BLaER1 treated with 17β-estradiol and CSF1 and Interleukin-3, amounts not matched to agents 10 nM and 100 nM (cell line): ENCODE measurements at regions not wholly inside any gene's neighbourhood (a gene's known extent, or its start where the extent isn't known, plus 50 kb on each side); places are given as distances from the start of the nearest gene placed in this dataset.

ENCODE experiments used
- H3K27ac ChIP-seq, 11 experiments: shearing (Covaris generic); formaldehyde crosslinking; 2 replicates each; pipeline ENCODE4 v1.8.1; 2022
- H3K27me3 ChIP-seq, 11 experiments: shearing (Covaris generic); formaldehyde crosslinking; 2 replicates each; pipeline ENCODE4 v1.8.1; 2022
- H3K36me3 ChIP-seq, 11 experiments: shearing (Covaris generic); formaldehyde crosslinking; 2 replicates each; pipeline ENCODE4 v1.8.1; 2022
- H3K4me1 ChIP-seq, 10 experiments: shearing (Covaris generic); formaldehyde crosslinking; 2 replicates each; pipeline ENCODE4 v1.8.1; 2022
- H3K4me2 ChIP-seq, 11 experiments: shearing (Covaris generic); formaldehyde crosslinking; 2 replicates each; pipeline ENCODE4 v1.8.1; 2022
- H3K4me3 ChIP-seq, 10 experiments: shearing (Covaris generic); formaldehyde crosslinking; 2 replicates each; pipeline ENCODE4 v1.8.1; 2022
- H3K9ac ChIP-seq, 11 experiments: shearing (Covaris generic); formaldehyde crosslinking; 2 replicates each; pipeline ENCODE4 v1.8.1; 2022
- H3K9me3 ChIP-seq, 11 experiments: shearing (Covaris generic); formaldehyde crosslinking; replicated peaks in 1 of 11; 2 replicates each; pipeline ENCODE4 v1.8.1; 2022
- H4K20me1 ChIP-seq, 11 experiments: shearing (Covaris generic); formaldehyde crosslinking; 2 replicates each; pipeline ENCODE4 v1.8.1; 2022
- Cebpa-rat ChIP-seq, 11 experiments: shearing (Covaris generic); IDR thresholded peaks; 2 replicates each; pipeline ENCODE4 v1.8.1; 2022

- Histone ChIP-seq H3K36me3 (no peaks in the 10 kb centered on the region), H3K9ac (no peak overlapping the region), H3K4me3 (no peak overlapping the region), H4K20me1 (no peaks in the 10 kb centered on the region), H3K27ac (no peak overlapping the region), H3K9me3 (no peaks in the 10 kb centered on the region), H3K27me3 (no peaks in the 10 kb centered on the region), H3K4me2 (no peak overlapping the region), H3K4me1 (peaks cover 0 to 14% (median 0%) of the 10 kb centered on the region in 10 experiments; a peak in 3 of 20 replicates)
- TF ChIP-seq Cebpa-rat (IDR thresholded peaks at IDR 0.05): no peak
Observed at GRCh38 chr10:4434516-4435071, 391.4 kb upstream of the AKR1E2 start.

GRCh38 chr10:4434105-4434504, 391.9 kb upstream of the AKR1E2 start:
- H4K20me1 ChIP-seq: no peaks in the 10 kb centered on the region
- no peaks in the 10 kb centered on the region for H3K36me3 ChIP-seq
- H3K9me3 ChIP-seq: no peaks in the 10 kb centered on the region
- H3K4me3 ChIP-seq: no peak overlapping the region
- no peak overlapping the region for H3K27ac ChIP-seq
- no peak overlapping the region for H3K9ac ChIP-seq
- no peak for TF ChIP-seq Cebpa-rat (IDR thresholded peaks at IDR 0.05)
- peaks cover 0 to 14% (median 0%) of the 10 kb centered on the region in 10 experiments; a peak in 3 of 20 replicates for H3K4me1 ChIP-seq
- no peaks in the 10 kb centered on the region for H3K27me3 ChIP-seq
- H3K4me2 ChIP-seq: no peak overlapping the region

DNA sequence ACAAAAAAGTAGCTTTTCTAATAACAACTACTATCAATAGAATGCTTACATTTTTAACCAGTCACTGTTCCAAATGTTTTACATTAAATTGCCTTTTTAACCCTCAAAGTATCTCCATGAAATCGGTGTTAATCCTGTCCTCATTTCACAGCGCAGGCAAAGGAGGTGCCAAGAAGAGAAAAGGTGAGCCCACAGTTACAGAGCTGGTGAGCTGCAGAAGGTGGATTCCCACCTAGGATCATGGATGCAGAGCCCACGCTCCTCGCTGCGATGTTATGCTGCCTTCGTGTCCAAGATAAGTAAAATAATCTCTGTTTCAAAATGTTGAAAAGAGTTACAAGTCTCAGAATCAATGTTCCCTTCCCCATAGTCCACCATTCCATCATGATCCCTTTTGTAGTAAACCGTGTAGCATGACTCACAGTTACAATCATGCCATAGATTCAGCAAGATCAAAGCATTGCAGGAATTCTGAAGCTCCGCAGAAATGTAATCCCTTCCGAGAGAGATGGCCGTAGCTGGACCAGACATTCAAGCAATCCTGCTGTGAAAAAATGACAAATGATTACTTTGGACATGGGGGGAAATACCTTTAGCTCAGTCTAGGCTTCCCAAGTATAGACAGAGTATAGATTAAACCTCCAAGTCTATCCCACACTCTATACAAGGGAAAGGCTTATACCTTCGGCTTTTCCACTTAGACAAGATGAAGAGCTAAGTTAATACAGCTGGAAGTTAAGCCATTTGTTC, 394.7 kb upstream of the AKR1E2 start:
- Histone ChIP-seq H3K27ac (no peak overlapping the region), H3K4me2 (no peak overlapping the region), H4K20me1 (no peaks in the 10 kb centered on the region), H3K9me3 (no peaks in the 10 kb centered on the region), H3K9ac (no peak overlapping the region), H3K27me3 (no peaks in the 10 kb centered on the region), H3K4me1 (no peaks in the 10 kb centered on the region), H3K36me3 (no peaks in the 10 kb centered on the region), H3K4me3 (no peak overlapping the region)
- no peak for TF ChIP-seq Cebpa-rat (IDR thresholded peaks at IDR 0.05)

GRCh38 chr10:4429571-4429970, 396.4 kb upstream of the AKR1E2 start:
- no peak for TF ChIP-seq Cebpa-rat (IDR thresholded peaks at IDR 0.05)
- H3K36me3 ChIP-seq: no peaks in the 10 kb centered on the region
- H3K9me3 ChIP-seq: no peaks in the 10 kb centered on the region
- no peaks in the 10 kb centered on the region for H3K27me3 ChIP-seq
- 0 out of 20 replicates have a peak, but pooled peaks cover 0 to 3% (median 0%) of the 10 kb centered on the region in 10 experiments for H3K4me1 ChIP-seq
- no peak overlapping the region for H3K9ac ChIP-seq
- H4K20me1 ChIP-seq: no peaks in the 10 kb centered on the region
- no peak overlapping the region for H3K27ac ChIP-seq
- no peak overlapping the region for H3K4me3 ChIP-seq
- H3K4me2 ChIP-seq: no peak overlapping the region

- Histone ChIP-seq H3K4me3 (no peak overlapping the region), H3K9ac (no peak overlapping the region), H3K27me3 (no peaks in the 10 kb centered on the region), H3K9me3 (no peaks in the 10 kb centered on the region), H3K4me1 (0 out of 20 replicates have a peak, but pooled peaks cover 0 to 8% (median 0%) of the 10 kb centered on the region in 10 experiments), H3K4me2 (no peak overlapping the region), H3K36me3 (no peaks in the 10 kb centered on the region), H4K20me1 (no peaks in the 10 kb centered on the region), H3K27ac (no peak overlapping the region)
- TF ChIP-seq Cebpa-rat (IDR thresholded peaks at IDR 0.05): no peak
Observed at GRCh38 chr10:4427532-4427931, 398.5 kb upstream of the AKR1E2 start.

GRCh38 chr10:4426866-4427265, 399.1 kb upstream of the AKR1E2 start:
- no peak overlapping the region for H3K4me3 ChIP-seq
- no peak overlapping the region for H3K27ac ChIP-seq
- no peaks in the 10 kb centered on the region for H3K36me3 ChIP-seq
- H3K9ac ChIP-seq: no peak overlapping the region
- H3K4me1 ChIP-seq: 0 out of 20 replicates have a peak, but pooled peaks cover 0 to 8% (median 0%) of the 10 kb centered on the region in 10 experiments
- no peaks in the 10 kb centered on the region for H4K20me1 ChIP-seq
- no peaks in the 10 kb centered on the region for H3K27me3 ChIP-seq
- no peak for TF ChIP-seq Cebpa-rat (IDR thresholded peaks at IDR 0.05)
- no peak overlapping the region for H3K4me2 ChIP-seq
- H3K9me3 ChIP-seq: no peaks in the 10 kb centered on the region

DNA sequence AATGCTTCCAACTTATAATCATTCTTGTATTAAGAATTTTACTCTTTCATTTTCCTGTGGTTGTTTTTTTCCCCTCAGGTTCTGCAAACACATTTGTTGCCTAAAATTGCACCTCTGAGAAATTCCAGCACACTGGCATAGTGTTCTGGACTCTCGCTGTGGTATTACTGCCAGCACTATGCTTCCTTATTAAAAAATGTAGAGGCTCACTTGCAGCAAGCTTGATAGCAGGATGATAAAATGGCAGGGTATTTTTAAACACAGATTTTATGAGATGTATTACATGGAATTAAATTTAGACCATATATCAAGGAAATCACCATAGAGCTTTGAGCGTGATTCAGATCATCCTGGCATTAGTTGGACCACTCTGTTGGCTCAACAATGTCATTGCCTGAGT, 416.7 kb upstream of the AKR1E2 start:
- no peak overlapping the region for H3K9ac ChIP-seq
- TF ChIP-seq Cebpa-rat (IDR thresholded peaks at IDR 0.05): no peak
- H3K36me3 ChIP-seq: no peaks in the 10 kb centered on the region
- H3K27ac ChIP-seq: no peak overlapping the region
- H3K4me2 ChIP-seq: no peak overlapping the region
- no peaks in the 10 kb centered on the region for H4K20me1 ChIP-seq
- no peak overlapping the region for H3K4me3 ChIP-seq
- H3K9me3 ChIP-seq: 0 out of 22 replicates have a peak, but pooled peaks cover 0 to 8% (median 0%) of the 10 kb centered on the region in 11 experiments
- H3K4me1 ChIP-seq: peaks cover 0 to 39% (median 4%) of the 10 kb centered on the region in 10 experiments; a peak in 6 of 20 replicates
- no peaks in the 10 kb centered on the region for H3K27me3 ChIP-seq

DNA sequence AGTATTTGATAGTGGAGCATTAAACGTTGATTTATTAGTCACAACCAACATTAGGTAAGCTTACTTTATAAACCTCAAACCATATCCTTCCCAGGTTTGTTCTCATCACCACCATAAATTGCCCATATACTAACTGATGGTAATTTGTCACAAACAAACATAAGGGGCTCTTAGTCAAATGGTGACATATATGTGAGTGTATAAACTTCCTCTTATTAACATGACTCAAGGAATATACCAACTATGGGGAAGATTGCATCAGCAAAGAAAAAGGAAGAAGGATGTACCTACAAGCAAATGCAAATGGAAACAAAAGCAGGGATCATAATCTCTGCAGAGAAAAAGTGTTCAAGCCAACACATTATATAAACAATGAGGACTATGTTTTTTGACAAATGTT, 418.2 kb upstream of the AKR1E2 start:
- Histone ChIP-seq H3K27ac (peak overlapping the region in 6 of 11 experiments; percentile 12 to 70 (median 52); a peak in 9 of 22 replicates), H3K4me2 (peak overlapping the region in 5 of 11 experiments; percentile 12 to 61 (median 19); a peak in 8 of 22 replicates), H4K20me1 (no peaks in the 10 kb centered on the region)

GRCh38 chr10:4405828-4406227, 420.2 kb upstream of the AKR1E2 start:
- H3K4me2 ChIP-seq: peak overlapping the region in 2 of 11 experiments; percentile 39; a peak in 4 of 22 replicates
- no peak overlapping the region for H3K9ac ChIP-seq
- H3K9me3 ChIP-seq: 0 out of 22 replicates have a peak, but pooled peaks cover 0 to 8% (median 0%) of the 10 kb centered on the region in 11 experiments
- H4K20me1 ChIP-seq: no peaks in the 10 kb centered on the region
- TF ChIP-seq Cebpa-rat (IDR thresholded peaks at IDR 0.05): no peak
- H3K36me3 ChIP-seq: no peaks in the 10 kb centered on the region
- H3K27ac ChIP-seq: no peak overlapping the region; a peak in 1 of 22 replicates
- no peaks in the 10 kb centered on the region for H3K27me3 ChIP-seq
- no peak overlapping the region for H3K4me3 ChIP-seq
- H3K4me1 ChIP-seq: peaks cover 0 to 39% (median 4%) of the 10 kb centered on the region in 10 experiments; a peak in 6 of 20 replicates

More for the DNA sequence above, 418.2 kb upstream of the AKR1E2 start:
- H3K9ac ChIP-seq: no peak overlapping the region
- H3K4me1 ChIP-seq: peaks cover 0 to 39% (median 4%) of the 10 kb centered on the region in 10 experiments; a peak in 6 of 20 replicates
- H3K4me3 ChIP-seq: no peak overlapping the region
- H3K9me3 ChIP-seq: 0 out of 22 replicates have a peak, but pooled peaks cover 0 to 8% (median 0%) of the 10 kb centered on the region in 11 experiments
- peak in 2 of 11 experiments; percentile 37 to 68; a peak in 2 of 22 replicates for TF ChIP-seq Cebpa-rat (IDR thresholded peaks at IDR 0.05)
- H3K27me3 ChIP-seq: no peaks in the 10 kb centered on the region
- no peaks in the 10 kb centered on the region for H3K36me3 ChIP-seq
